Panc1 (cell line): ENCODE measurements at regions not wholly inside any gene's neighbourhood (a gene's known extent, or its start where the extent isn't known, plus 50 kb on each side); places are given as distances from the start of the nearest gene placed in this dataset.

ENCODE experiments used
- ATAC-seq: fragments of 200-7000 bp; cut with Tn5 transposase; 2 replicates; pipeline ENCODE4 v1.9.1; 2020; ENCODE audit warnings: mild to moderate bottlenecking, moderate library complexity
- BruUV-seq: library from RNA; stranded (reverse); fragments of 400-500 nt; replicated peaks from 2 replicates; lab custom pipeline; 2021; lab: Mats Ljungman, UMichigan
- CTCF ChIA-PET: fragments of 300-600 bp; sonication (Branson Sonifier 250); formaldehyde crosslinking; loops from one replicate; lab custom pipeline; 2022; ENCODE audit warnings: antibody characterized with exemption; lab: Charles Lee
- POLR2A ChIA-PET: fragments of 300-600 bp; sonication (Branson Sonifier 250); formaldehyde crosslinking; loops from one replicate; lab custom pipeline; 2022; ENCODE audit warnings: antibody characterized with exemption; lab: Charles Lee
- DNase-seq: peaks from one replicate; pipeline ENCODE4 v3.0.0-alpha.2; 2010; ENCODE audit warnings: low read depth, low spot score
- H3K27ac ChIP-seq: 2 replicates; pipeline ENCODE4 v1.5.1; 2011; ENCODE audit warnings: mild to moderate bottlenecking, low read length, inconsistent platforms
- H3K27me3 ChIP-seq: fragments of 200-500 bp; sonication (Bioruptor generic); 2 replicates; pipeline ENCODE4 v1.6.0; 2014; ENCODE audit warnings: low read length, inconsistent platforms; ENCODE audit not compliant: control insufficient read depth, insufficient read depth
- H3K36me3 ChIP-seq: fragments of 200-500 bp; sonication (Bioruptor generic); 2 replicates; pipeline ENCODE4 v1.5.1; 2014; ENCODE audit warnings: inconsistent platforms, mild to moderate bottlenecking, low read length, moderate library complexity; ENCODE audit not compliant: control insufficient read depth, insufficient read depth
- H3K4me1 ChIP-seq: 2 replicates; pipeline ENCODE4 v1.5.1; 2011; ENCODE audit warnings: inconsistent platforms, mild to moderate bottlenecking, low read length, moderate library complexity; ENCODE audit not compliant: control insufficient read depth, insufficient read depth
- H3K4me3 ChIP-seq, 2 experiments: 2 replicates each; pipeline ENCODE4 v1.5.1; 2011 to 2012; ENCODE audit warnings: low read depth in 2 of 2, low read length in 2 of 2, mild to moderate bottlenecking in 2 of 2, inconsistent platforms in 1 of 2, moderate library complexity in 1 of 2
- H3K9me3 ChIP-seq: fragments of 200-500 bp; sonication (Bioruptor generic); 2 replicates; pipeline ENCODE4 v1.5.1; 2014; ENCODE audit warnings: low read depth, mild to moderate bottlenecking, inconsistent platforms, low read length, moderate library complexity; ENCODE audit not compliant: control insufficient read depth, insufficient read depth
- POLR2AphosphoS5 ChIP-seq: IDR thresholded peaks from 2 replicates; pipeline ENCODE4 v1.6.1; 2012; ENCODE audit warnings: mild to moderate bottlenecking, low read depth, low read length, moderate library complexity
- SIN3A ChIP-seq: IDR thresholded peaks from 2 replicates; pipeline ENCODE4 v1.6.1; 2012; ENCODE audit warnings: low read depth, mild to moderate bottlenecking, low read length, moderate library complexity, borderline replicate concordance; ENCODE audit not compliant: insufficient read depth
- in situ Hi-C: cut with HindIII; loops from 2 replicates; pipeline ENCODE4 v1.10.0; 2016; ENCODE audit warnings: low sequenced_read_pairs, low pct_unique_long_range_greater_than_20kb
- intact Hi-C: fragments of 100-400 bp; cut with micrococcal nuclease; formaldehyde crosslinking; loops from one replicate; pipeline ENCODE4 v1.10.0; 2022; ENCODE audit not compliant: unreplicated experiment
- TF ChIP-seq, protein P1 (sequence below): fragments of 450-650 bp; IDR thresholded peaks from 2 replicates; pipeline ENCODE4 v1.5.1; 2017; ENCODE audit warnings: mild to moderate bottlenecking
- TF ChIP-seq, protein P2 (sequence below), 2 experiments: IDR thresholded peaks; 2 replicates each; pipeline ENCODE4 v1.6.1; 2011 to 2012; ENCODE audit warnings: low read depth in 2 of 2, control low read depth in 1 of 2, low read length in 1 of 2, mild to moderate bottlenecking in 1 of 2, moderate library complexity in 1 of 2; ENCODE audit not compliant: insufficient read depth in 1 of 2

DNA sequence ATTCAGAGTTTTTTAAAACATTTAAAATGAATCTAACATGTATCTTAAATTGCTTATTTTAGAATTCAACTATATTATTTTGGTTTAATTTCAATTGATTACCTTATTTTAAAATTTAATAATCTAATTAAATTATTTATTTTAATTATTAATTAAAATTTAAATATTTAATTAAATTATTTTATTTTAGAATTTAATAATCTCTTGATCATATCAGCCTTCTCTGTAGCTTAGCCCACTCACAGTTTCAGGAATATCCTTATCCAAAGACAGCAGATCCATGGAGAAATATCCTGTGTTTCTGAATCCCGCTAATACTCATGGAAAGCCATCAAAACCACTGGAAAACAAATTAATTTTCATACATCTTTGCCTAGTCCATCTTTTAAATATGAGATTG is 1669.2 kb downstream of the PCDH9 start:
- ChIA-PET CTCF (no interaction called here), POLR2A (no interaction called here)
- in situ Hi-C loops: no loop called here
- BruUV-seq: no TSS peak
- intact Hi-C loops: no loop called here
- no peaks in the 10 kb centered on the region for H3K36me3 ChIP-seq
- H3K4me1 ChIP-seq: no peaks in the 10 kb centered on the region
- no peaks in the 10 kb centered on the region for H3K9me3 ChIP-seq
- no peak overlapping the region for H3K4me3 ChIP-seq
- ATAC-seq: no peak
- DNase-seq: no peak
- TF ChIP-seq, protein P1, sequence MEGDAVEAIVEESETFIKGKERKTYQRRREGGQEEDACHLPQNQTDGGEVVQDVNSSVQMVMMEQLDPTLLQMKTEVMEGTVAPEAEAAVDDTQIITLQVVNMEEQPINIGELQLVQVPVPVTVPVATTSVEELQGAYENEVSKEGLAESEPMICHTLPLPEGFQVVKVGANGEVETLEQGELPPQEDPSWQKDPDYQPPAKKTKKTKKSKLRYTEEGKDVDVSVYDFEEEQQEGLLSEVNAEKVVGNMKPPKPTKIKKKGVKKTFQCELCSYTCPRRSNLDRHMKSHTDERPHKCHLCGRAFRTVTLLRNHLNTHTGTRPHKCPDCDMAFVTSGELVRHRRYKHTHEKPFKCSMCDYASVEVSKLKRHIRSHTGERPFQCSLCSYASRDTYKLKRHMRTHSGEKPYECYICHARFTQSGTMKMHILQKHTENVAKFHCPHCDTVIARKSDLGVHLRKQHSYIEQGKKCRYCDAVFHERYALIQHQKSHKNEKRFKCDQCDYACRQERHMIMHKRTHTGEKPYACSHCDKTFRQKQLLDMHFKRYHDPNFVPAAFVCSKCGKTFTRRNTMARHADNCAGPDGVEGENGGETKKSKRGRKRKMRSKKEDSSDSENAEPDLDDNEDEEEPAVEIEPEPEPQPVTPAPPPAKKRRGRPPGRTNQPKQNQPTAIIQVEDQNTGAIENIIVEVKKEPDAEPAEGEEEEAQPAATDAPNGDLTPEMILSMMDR: no peak
- no peak overlapping the region for H3K27ac ChIP-seq
- H3K27me3 ChIP-seq: no peaks in the 10 kb centered on the region

DNA sequence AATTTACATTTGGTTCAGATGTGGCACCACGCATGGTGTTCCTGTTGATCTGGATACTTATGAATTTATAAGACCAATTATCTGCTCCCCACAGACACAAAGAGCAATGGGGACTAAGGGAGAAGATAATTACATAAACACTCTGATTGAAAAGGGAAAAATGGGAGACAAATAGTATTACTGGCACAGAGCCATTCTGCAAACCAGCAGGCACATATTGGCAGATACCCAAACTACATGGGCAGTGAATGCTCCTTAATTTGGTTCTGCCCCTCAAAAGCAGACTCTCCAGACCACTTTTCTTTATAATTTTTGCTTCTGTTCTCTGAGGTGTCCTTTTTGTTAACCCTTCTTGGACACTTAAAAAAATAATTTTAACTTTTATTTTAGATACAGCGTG is 1674.2 kb downstream of the PCDH9 start:
- no peak for DNase-seq
- H3K27me3 ChIP-seq: no peaks in the 10 kb centered on the region
- no peak overlapping the region for H3K4me3 ChIP-seq
- no peaks in the 10 kb centered on the region for H3K4me1 ChIP-seq
- POLR2A ChIA-PET: no interaction called here
- no peak for ATAC-seq
- no peaks in the 10 kb centered on the region for H3K9me3 ChIP-seq
- no peak overlapping the region for H3K27ac ChIP-seq
- intact Hi-C loops: no loop called here
- CTCF ChIA-PET: no interaction called here
- in situ Hi-C loops: no loop called here
- BruUV-seq: no TSS peak
- no peak for TF ChIP-seq SIN3A
- TF ChIP-seq POLR2AphosphoS5: no peak
- TF ChIP-seq, protein P2, sequence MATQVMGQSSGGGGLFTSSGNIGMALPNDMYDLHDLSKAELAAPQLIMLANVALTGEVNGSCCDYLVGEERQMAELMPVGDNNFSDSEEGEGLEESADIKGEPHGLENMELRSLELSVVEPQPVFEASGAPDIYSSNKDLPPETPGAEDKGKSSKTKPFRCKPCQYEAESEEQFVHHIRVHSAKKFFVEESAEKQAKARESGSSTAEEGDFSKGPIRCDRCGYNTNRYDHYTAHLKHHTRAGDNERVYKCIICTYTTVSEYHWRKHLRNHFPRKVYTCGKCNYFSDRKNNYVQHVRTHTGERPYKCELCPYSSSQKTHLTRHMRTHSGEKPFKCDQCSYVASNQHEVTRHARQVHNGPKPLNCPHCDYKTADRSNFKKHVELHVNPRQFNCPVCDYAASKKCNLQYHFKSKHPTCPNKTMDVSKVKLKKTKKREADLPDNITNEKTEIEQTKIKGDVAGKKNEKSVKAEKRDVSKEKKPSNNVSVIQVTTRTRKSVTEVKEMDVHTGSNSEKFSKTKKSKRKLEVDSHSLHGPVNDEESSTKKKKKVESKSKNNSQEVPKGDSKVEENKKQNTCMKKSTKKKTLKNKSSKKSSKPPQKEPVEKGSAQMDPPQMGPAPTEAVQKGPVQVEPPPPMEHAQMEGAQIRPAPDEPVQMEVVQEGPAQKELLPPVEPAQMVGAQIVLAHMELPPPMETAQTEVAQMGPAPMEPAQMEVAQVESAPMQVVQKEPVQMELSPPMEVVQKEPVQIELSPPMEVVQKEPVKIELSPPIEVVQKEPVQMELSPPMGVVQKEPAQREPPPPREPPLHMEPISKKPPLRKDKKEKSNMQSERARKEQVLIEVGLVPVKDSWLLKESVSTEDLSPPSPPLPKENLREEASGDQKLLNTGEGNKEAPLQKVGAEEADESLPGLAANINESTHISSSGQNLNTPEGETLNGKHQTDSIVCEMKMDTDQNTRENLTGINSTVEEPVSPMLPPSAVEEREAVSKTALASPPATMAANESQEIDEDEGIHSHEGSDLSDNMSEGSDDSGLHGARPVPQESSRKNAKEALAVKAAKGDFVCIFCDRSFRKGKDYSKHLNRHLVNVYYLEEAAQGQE (IDR thresholded peaks at IDR 0.05; ENCODE audit: insufficient read depth in 1 of 2, low read depth in 2 of 2, low read length in 1 of 2): no peak
- H3K36me3 ChIP-seq: no peaks in the 10 kb centered on the region

DNA sequence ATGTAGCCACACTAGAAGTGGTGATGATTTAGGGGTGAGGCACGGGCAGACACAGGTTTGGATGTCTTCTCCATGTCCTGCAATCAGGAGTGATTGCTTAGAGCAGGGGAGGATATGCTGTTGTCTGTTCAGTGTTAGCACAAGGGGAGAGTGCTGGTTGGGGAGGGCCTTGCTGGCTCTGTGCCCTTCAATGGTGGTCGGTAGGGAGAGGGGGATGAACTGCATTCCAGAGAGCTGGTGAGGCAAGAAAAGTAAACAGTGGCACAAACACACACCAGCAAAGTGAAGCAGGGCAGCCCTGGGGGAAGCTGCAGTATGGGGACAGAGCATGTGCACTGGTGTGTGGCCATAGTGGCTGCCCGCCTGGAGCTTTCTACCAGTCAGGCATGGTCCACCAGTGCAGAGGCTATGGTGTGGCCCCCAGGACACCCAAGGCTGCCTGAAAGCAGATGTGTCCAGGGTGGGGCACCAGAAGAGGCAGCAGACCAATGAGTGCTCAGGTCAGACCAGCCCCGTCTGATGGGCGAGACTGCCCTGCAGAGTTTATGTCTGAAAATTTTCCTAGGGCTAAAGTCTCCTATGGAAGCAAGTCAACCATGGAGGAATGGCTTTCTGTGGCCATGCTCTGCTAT is 1676.9 kb downstream of the PCDH9 start:
- TF ChIP-seq, protein P2 (IDR thresholded peaks at IDR 0.05; ENCODE audit: insufficient read depth in 1 of 2, low read depth in 2 of 2, low read length in 1 of 2): no peak
- no peaks in the 10 kb centered on the region for H3K36me3 ChIP-seq
- intact Hi-C loops (no loop called here), in situ Hi-C loops (no loop called here)
- no peaks in the 10 kb centered on the region for H3K4me1 ChIP-seq
- DNase-seq (no peak), ATAC-seq (no peak)
- no TSS peak for BruUV-seq
- ChIA-PET CTCF (no interaction called here), POLR2A (no interaction called here)
- H3K27me3 ChIP-seq: no peaks in the 10 kb centered on the region
- no peak overlapping the region for H3K4me3 ChIP-seq
- no peak overlapping the region for H3K27ac ChIP-seq
- no peaks in the 10 kb centered on the region for H3K9me3 ChIP-seq
